ENCODE measurements at regions not wholly inside any gene's neighbourhood (a gene's known extent, or its start where the extent isn't known, plus 50 kb on each side); places are given as distances from the start of the nearest gene placed in this dataset.
"Not testable (repeated sequence)": the region's sequence is repeated elsewhere in the genome, so short reads cannot be mapped to it uniquely, and the experiment has no call there.

GRCh38 chr5:91584352-91584751 lies 201.2 kb upstream of the ARRDC3 start:
- Histone ChIP-seq H3K4me2 (replicated peaks; ENCODE audit: low read depth, low read length, poor library complexity, severe bottlenecking) (no peak overlapping the region), H3K27me3 (replicated peaks in 1 of 4; ENCODE audit: control extremely low read depth in 1 of 4, control insufficient read depth in 3 of 4, insufficient read depth in 4 of 4, low read length in 3 of 4) (no peaks in the 10 kb centered on the region), H3K79me2 (ENCODE audit: control insufficient read depth, insufficient read depth, low read length) (no peaks in the 10 kb centered on the region), H3K36me3 (replicated peaks in 1 of 2; ENCODE audit: control extremely low read depth in 1 of 2, control insufficient read depth in 1 of 2, extremely low read depth in 1 of 2, insufficient read depth in 2 of 2, low read length in 1 of 2) (no peaks in the 10 kb centered on the region), H3K4me1 (ENCODE audit: control insufficient read depth in 2 of 2, insufficient read depth in 2 of 2, low read length in 2 of 2) (no peaks in the 10 kb centered on the region), H3K4me3 (ENCODE audit: control extremely low read depth in 1 of 5, extremely low read depth in 1 of 5, insufficient read depth in 1 of 5, low read depth in 2 of 5, low read length in 4 of 5) (no peak overlapping the region), H3K27ac (ENCODE audit: low read length in 2 of 2) (no peak overlapping the region), H4K20me1 (ENCODE audit: control insufficient read depth, insufficient read depth, low read length, poor library complexity, severe bottlenecking) (no peaks in the 10 kb centered on the region), H3K9me3 (ENCODE audit: control extremely low read depth in 1 of 3, control insufficient read depth in 2 of 3, insufficient read depth in 1 of 3, low read length in 2 of 3) (no peaks in the 10 kb centered on the region), H3K9ac (ENCODE audit: low read length) (no peak overlapping the region), H2AFZ (ENCODE audit: insufficient read depth, low read depth, low read length, poor library complexity, severe bottlenecking) (no peak overlapping the region)
- no peak for DNase-seq
- TF ChIP-seq EZH2 (IDR thresholded peaks at IDR 0.05; ENCODE audit: borderline replicate concordance, insufficient read depth, low read depth, low read length, poor library complexity, severe bottlenecking) (no peak), CTCF (IDR thresholded peaks at IDR 0.05) (no peak)
- intact Hi-C loops (cut with micrococcal nuclease): no loop called here
- Mint-ChIP-seq H3K4me1 (no peaks in the 10 kb centered on the region), H3K4me3 (no peak overlapping the region), H3K9me3 (ENCODE audit: insufficient read depth) (peaks cover 6% of the 10 kb centered on the region), H3K27ac (no peak overlapping the region), H3K27me3 (no peaks in the 10 kb centered on the region)
- POLR2A ChIA-PET: no interaction called here
- CTCF ChIA-PET: no interaction called here
- no peak for ATAC-seq (ENCODE audit: low read depth)
- no CpG with 5 or more reads among the region's 2 CpGs for WGBS (ENCODE audit: insufficient coverage)

GRCh38 chr5:91566012-91566411 lies 182.9 kb upstream of the ARRDC3 start:
- H3K4me1 Mint-ChIP-seq; H3K4me1 ChIP-seq (ENCODE audit: control insufficient read depth in 2 of 2, insufficient read depth in 2 of 2, low read length in 2 of 2); H3K27ac ChIP-seq (ENCODE audit: low read length in 2 of 2); H3K27me3 ChIP-seq (replicated peaks in 1 of 4; ENCODE audit: control extremely low read depth in 1 of 4, control insufficient read depth in 3 of 4, insufficient read depth in 4 of 4, low read length in 3 of 4); H3K9ac ChIP-seq (ENCODE audit: low read length); POLR2A ChIA-PET; H3K79me2 ChIP-seq (ENCODE audit: control insufficient read depth, insufficient read depth, low read length); H3K4me2 ChIP-seq (replicated peaks; ENCODE audit: low read depth, low read length, poor library complexity, severe bottlenecking); H3K27ac Mint-ChIP-seq; intact Hi-C loops (cut with micrococcal nuclease); CTCF ChIA-PET; H3K27me3 Mint-ChIP-seq; ATAC-seq (ENCODE audit: low read depth); H3K4me3 ChIP-seq (ENCODE audit: control extremely low read depth in 1 of 5, extremely low read depth in 1 of 5, insufficient read depth in 1 of 5, low read depth in 2 of 5, low read length in 4 of 5); H3K36me3 ChIP-seq (replicated peaks in 1 of 2; ENCODE audit: control extremely low read depth in 1 of 2, control insufficient read depth in 1 of 2, extremely low read depth in 1 of 2, insufficient read depth in 2 of 2, low read length in 1 of 2); H2AFZ ChIP-seq (ENCODE audit: insufficient read depth, low read depth, low read length, poor library complexity, severe bottlenecking); DNase-seq; H4K20me1 ChIP-seq (ENCODE audit: control insufficient read depth, insufficient read depth, low read length, poor library complexity, severe bottlenecking); H3K4me3 Mint-ChIP-seq: not testable (repeated sequence)
- H3K9me3 Mint-ChIP-seq (ENCODE audit: insufficient read depth): peaks cover 10% of the 10 kb centered on the region
- no CpG with 5 or more reads among the region's 2 CpGs for WGBS (ENCODE audit: insufficient coverage)
- peaks cover 0 to 18% (median 5%) of the 10 kb centered on the region in 3 donors for H3K9me3 ChIP-seq (ENCODE audit: control extremely low read depth in 1 of 3, control insufficient read depth in 2 of 3, insufficient read depth in 1 of 3, low read length in 2 of 3)

Measured in B cell (primary cell).